ACC112 (cell line): ENCODE measurements at regions not wholly inside any gene's neighbourhood (a gene's known extent, or its start where the extent isn't known, plus 50 kb on each side); places are given as distances from the start of the nearest gene placed in this dataset.

Source experiments
- H2AFZ ChIP-seq: fragments of 200-600 bp; sonication (generic); one replicate; pipeline ENCODE4 v1.6.0; 2017; ENCODE audit warnings: antibody characterized with exemption, low read length; ENCODE audit not compliant: unreplicated experiment
- H3K27ac ChIP-seq: fragments of 200-600 bp; sonication (generic); 2 replicates; pipeline ENCODE4 v1.5.1; 2014; ENCODE audit warnings: low read depth, mild to moderate bottlenecking, antibody characterized with exemption, low read length, moderate library complexity
- H3K27me3 ChIP-seq: fragments of 200-600 bp; sonication (generic); 2 replicates; pipeline ENCODE4 v1.6.1; 2014; ENCODE audit warnings: mild to moderate bottlenecking, antibody characterized with exemption, low read length, moderate library complexity, mixed read lengths; ENCODE audit not compliant: insufficient read depth
- H3K36me3 ChIP-seq: fragments of 200-600 bp; sonication (generic); 2 replicates; pipeline ENCODE4 v1.6.1; 2016; ENCODE audit warnings: mild to moderate bottlenecking, antibody characterized with exemption, low read length, moderate library complexity, mixed read lengths; ENCODE audit not compliant: insufficient read depth
- H3K4me1 ChIP-seq: fragments of 200-600 bp; sonication (generic); one replicate; pipeline ENCODE4 v1.6.1; 2016; ENCODE audit warnings: low read length, mixed read lengths; ENCODE audit not compliant: insufficient read depth, unreplicated experiment, control insufficient read depth
- H3K4me3 ChIP-seq: fragments of 200-600 bp; sonication (generic); 2 replicates; pipeline ENCODE4 v1.5.1; 2014; ENCODE audit warnings: mild to moderate bottlenecking, low read depth, low read length
- H3K79me2 ChIP-seq: fragments of 200-600 bp; sonication (generic); one replicate; pipeline ENCODE4 v1.6.0; 2016; ENCODE audit warnings: low read length; ENCODE audit not compliant: control insufficient read depth, unreplicated experiment, insufficient read depth

DNA sequence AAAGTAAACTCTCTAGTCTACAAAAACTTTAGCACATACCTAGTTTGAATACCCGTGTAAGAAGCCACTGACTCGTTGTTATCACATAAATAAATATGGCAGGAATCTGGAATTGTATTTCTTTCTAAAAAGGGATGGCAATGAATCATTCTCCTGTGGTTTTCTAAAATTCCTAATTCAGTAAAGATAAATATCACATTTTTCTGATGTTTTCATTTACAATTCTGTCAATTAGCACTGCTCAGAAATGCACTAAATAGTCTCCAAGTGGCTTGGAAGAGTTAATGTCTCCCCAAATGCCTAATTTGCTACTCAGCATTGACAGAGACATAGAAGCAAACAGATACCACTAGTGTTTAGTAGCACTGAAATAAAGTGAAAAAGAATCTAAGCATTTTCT lies 547.7 kb upstream of the SLITRK1 start:
- H2AFZ ChIP-seq = peak overlapping the region; percentile 50
- peak overlapping the region; percentile 42 for H3K4me3 ChIP-seq
- no peaks in the 10 kb centered on the region for H3K36me3 ChIP-seq
- peak overlapping the region; percentile 28; the same call in 1 of the 2 replicates for H3K27ac ChIP-seq
- H3K79me2 ChIP-seq = no peaks in the 10 kb centered on the region
- no peaks in the 10 kb centered on the region for H3K27me3 ChIP-seq
- H3K4me1 ChIP-seq = peaks cover 18% of the 10 kb centered on the region

DNA sequence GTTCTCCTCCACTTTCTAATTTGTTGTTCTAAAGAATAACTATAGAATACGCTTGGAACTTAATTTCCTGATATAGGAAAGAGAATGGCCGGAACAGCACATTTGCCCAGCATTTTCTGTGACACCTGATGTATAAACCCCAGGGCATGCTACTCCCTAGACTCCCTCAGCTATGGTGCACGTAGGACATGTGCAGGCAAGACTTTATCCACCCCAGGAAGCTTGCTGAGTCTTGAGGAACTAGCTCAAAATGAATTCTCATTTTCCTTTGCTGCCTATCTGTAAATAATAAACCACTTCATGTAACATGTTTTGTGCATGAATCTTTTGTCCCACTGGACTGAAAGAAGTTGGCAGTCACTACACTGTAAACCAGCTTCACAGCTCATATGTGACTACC lies 535.8 kb upstream of the SLITRK1 start:
- Histone ChIP-seq H3K79me2 (no peaks in the 10 kb centered on the region), H3K27me3 (no peaks in the 10 kb centered on the region), H3K27ac (no peak overlapping the region), H3K4me3 (no peak overlapping the region), H3K4me1 (no peaks in the 10 kb centered on the region), H2AFZ (no peak overlapping the region), H3K36me3 (no peaks in the 10 kb centered on the region)

DNA sequence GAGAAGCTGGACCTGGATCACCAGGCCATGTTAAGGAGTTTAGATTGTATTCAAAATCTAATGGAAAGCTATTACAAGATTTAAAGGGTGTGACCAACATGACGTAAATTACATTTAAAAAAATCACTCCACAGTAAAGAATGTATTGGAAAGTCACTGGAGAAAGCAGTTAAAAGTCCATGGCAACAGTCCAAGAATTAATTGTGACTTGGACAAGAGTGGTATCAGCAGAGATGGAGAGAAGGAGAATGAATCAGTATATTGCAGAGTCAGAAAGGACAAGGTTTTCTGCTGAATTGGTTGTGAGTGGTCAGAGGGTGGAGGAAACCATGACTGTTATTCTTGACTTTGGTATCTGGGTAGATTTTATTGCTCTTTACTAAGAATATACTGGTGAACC lies 535.1 kb upstream of the SLITRK1 start:
- Histone ChIP-seq H2AFZ (no peak overlapping the region), H3K4me1 (no peaks in the 10 kb centered on the region), H3K79me2 (no peaks in the 10 kb centered on the region), H3K27me3 (no peaks in the 10 kb centered on the region), H3K36me3 (no peaks in the 10 kb centered on the region), H3K27ac (no peak overlapping the region), H3K4me3 (no peak overlapping the region)

DNA sequence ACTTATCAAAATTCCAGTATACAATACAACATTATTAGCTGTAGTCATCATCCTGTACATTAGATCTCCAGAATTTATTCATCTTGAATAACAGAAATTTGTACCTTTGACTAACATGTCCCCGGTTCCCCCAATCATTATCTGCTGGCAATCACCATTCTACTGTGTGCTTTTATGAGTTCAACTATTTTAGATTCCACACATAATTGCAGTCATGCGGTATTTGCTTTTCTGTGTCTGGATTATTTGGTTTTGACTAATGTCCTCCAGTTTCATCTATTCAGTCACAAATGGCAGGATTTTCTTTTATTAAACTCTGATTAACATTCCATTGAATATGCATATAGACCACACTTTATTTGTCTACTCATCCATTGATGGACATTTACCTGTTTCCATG lies 530.7 kb upstream of the SLITRK1 start:
- Histone ChIP-seq H3K4me1 (no peaks in the 10 kb centered on the region), H2AFZ (no peak overlapping the region), H3K79me2 (no peaks in the 10 kb centered on the region), H3K36me3 (no peaks in the 10 kb centered on the region), H3K27ac (no peak overlapping the region), H3K27me3 (no peaks in the 10 kb centered on the region), H3K4me3 (no peak overlapping the region)

DNA sequence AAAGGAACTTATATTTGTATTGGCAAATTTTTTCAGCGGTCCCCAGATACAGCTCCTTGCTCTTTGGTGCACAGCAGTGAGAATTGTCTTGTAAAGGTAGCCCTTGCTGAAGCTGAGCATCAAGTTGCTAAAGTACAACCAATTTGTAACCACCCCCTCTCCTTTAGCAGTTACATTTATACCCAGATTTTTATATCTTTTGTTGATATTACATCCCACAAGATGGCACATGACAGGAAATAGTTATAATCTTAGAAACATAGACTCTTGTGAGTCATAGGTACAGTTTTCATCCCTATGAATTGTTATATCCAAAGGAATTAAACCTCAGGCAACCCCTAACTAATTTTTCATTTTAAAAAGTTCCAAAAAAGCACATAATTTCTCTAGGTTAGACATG lies 523.0 kb upstream of the SLITRK1 start:
- Histone ChIP-seq H3K36me3 (no peaks in the 10 kb centered on the region), H3K4me3 (no peak overlapping the region), H3K4me1 (peaks cover 10% of the 10 kb centered on the region), H3K79me2 (no peaks in the 10 kb centered on the region), H3K27me3 (no peaks in the 10 kb centered on the region), H2AFZ (no peak overlapping the region), H3K27ac (no peak overlapping the region)

DNA sequence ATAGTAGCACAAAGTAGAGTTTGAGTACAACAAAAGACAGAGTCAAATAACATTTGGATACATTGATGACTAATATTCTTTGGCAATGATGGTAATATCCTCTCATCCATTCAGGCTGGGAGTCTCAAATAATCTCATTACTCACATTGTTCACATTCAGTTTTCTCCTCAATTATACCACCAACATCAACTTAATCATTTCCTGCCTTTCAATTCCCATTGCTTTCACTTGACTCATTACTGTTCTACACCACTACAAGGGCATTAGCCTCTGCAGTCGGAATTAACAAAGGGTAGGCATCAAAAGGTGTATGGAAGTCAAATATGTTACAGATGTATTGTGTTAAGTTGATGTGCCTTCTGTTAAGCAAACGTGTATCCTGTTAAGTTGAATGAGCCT lies 518.4 kb upstream of the SLITRK1 start:
- Histone ChIP-seq H3K27me3 (no peaks in the 10 kb centered on the region), H3K36me3 (0 out of 2 replicates have a peak, but pooled peaks cover 4% of the 10 kb centered on the region), H3K79me2 (no peaks in the 10 kb centered on the region), H3K4me1 (peaks cover 14% of the 10 kb centered on the region), H2AFZ (no peak overlapping the region), H3K27ac (peak overlapping the region; percentile 16; the same call in 1 of the 2 replicates), H3K4me3 (no peak overlapping the region)

DNA sequence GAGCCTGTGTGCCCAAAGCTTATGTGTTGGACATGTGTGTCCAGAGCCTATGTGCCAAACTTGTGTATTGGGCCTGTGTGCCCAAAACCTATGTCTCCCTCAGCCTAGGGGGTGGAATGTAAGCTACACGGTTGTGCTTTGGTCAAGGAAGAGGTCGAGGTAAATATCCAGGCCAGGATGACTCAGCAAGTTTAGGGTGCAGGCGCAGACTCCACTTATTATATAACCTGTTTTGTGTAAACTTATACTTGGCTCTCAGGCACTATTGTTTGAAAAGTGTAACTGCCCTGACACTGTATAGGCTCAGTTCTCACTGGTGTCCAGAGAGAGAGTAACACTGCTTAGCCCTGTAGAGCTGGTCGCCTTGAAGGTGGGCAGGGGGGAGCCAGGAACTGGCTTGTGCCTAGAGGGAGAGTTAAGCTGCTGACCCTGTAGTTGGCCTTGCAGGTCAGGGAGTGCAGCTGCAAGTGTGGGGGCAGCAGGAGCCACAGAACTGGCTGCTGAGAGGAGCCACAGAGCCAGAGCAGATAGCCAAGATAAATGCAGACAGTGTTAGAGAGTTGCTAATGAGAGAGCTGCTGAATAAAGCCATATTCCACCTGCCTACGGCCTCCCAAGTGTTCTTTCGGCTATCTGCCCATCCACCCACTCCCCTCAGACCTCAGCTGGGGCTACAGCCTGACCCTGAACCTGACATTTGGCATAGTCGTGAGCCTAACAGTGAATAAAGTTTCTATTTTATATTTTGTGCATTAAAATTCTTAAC lies 517.2 kb upstream of the SLITRK1 start:
- no peak overlapping the region for H2AFZ ChIP-seq
- no peak overlapping the region for H3K27ac ChIP-seq
- 0 out of 2 replicates have a peak, but pooled peaks cover 4% of the 10 kb centered on the region for H3K36me3 ChIP-seq
- peaks cover 14% of the 10 kb centered on the region for H3K4me1 ChIP-seq
- no peaks in the 10 kb centered on the region for H3K27me3 ChIP-seq
- H3K4me3 ChIP-seq = no peak overlapping the region
- no peaks in the 10 kb centered on the region for H3K79me2 ChIP-seq

DNA sequence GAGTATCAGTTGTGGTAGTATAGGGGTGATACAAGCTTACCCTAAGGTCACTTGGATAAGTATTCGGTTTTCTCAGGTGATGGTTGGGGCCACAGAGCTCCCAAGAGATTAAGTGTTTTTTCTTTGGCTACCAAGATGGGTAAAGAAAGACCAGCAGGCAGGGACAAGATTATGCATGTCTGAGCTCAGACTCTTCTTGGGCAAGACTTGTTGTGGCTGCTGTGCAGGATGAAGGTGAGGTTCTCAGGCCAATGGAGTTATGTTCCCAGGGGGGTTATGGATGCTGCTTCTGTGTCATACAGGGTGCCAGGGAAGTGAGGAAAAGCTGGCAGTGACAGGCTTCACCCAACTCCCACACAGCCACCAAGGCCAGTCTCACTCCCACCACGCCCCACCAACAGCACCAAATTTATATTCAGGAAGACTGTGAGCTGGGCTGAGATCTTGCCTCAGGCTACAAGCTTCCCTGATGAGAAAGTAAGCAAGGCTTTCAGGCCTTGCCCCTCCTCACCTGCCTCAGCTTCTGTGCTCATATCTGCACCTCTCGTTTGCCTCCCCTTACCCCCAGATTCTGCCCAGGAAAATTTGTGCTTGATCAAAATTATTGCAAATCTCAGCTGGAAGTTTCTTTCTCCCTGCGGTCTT lies 511.8 kb upstream of the SLITRK1 start:
- Histone ChIP-seq H3K36me3 (0 out of 2 replicates have a peak, but pooled peaks cover 2% of the 10 kb centered on the region), H3K27me3 (no peaks in the 10 kb centered on the region), H3K4me1 (no peaks in the 10 kb centered on the region), H3K27ac (no peak overlapping the region), H2AFZ (no peak overlapping the region), H3K4me3 (no peak overlapping the region), H3K79me2 (no peaks in the 10 kb centered on the region)

DNA sequence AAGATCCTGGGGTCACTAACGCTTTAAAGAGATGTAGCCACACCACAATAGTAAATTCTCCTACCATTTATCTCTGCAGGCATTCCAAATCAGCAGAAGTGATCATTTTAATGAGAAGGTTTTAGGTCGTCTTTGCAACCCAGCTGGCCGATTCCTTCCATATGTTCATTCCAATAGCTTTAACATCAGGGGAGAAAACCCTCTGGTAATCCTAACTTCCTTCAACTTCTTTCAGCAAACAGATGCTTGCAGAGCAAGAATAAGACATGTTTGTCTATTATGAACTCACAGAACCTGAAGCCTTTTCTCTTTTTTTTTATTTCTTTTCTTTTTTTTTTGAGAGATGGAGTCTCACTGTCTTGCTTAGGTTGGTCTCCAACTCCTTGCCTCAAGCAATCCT lies 498.6 kb upstream of the SLITRK1 start:
- no peaks in the 10 kb centered on the region for H3K36me3 ChIP-seq
- no peak overlapping the region for H3K27ac ChIP-seq
- no peak overlapping the region for H3K4me3 ChIP-seq
- no peak overlapping the region for H2AFZ ChIP-seq
- no peaks in the 10 kb centered on the region for H3K4me1 ChIP-seq
- H3K79me2 ChIP-seq = no peaks in the 10 kb centered on the region
- H3K27me3 ChIP-seq = no peaks in the 10 kb centered on the region

DNA sequence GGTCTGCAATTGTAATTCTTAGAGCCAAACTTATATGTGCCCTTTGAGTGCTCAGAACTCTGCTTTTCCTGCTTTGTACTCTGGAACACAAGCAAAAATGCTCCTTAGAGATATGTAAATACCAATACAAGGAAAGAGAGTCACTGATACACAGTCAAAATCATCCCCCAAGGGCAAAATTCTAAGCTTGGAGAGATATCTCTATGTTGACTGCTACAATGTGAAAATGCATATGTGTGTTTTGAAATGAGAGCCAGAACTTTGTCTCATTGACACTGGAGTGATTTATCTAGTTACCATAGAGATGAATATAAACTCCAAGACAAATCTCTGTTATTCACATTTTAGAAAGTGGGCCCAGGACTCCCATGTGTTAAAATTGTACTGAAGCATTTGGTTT lies 494.8 kb upstream of the SLITRK1 start:
- H3K36me3 ChIP-seq = no peaks in the 10 kb centered on the region
- no peak overlapping the region for H3K27ac ChIP-seq
- no peaks in the 10 kb centered on the region for H3K27me3 ChIP-seq
- no peaks in the 10 kb centered on the region for H3K4me1 ChIP-seq
- no peak overlapping the region for H2AFZ ChIP-seq
- H3K4me3 ChIP-seq = no peak overlapping the region
- H3K79me2 ChIP-seq = no peaks in the 10 kb centered on the region

DNA sequence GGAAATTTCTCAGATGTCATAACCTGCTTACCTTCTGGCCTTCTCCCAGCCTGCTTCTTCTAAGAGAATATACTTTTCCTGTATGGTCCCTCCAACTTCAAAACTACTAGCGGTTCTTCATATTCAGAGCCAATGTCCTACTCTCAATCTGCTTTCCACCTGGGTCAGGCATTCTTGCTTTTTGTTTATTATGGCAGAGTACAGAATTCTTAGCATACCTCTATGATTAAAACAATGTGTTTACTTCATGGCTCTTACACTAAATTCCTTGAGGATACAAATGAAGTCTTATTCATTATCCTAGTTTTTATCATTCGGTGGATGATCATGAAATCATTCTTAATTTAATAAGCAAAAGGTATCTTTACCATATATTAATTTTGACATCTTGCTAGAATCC lies 484.2 kb upstream of the SLITRK1 start:
- H2AFZ ChIP-seq = no peak overlapping the region
- H3K27me3 ChIP-seq = no peaks in the 10 kb centered on the region
- no peak overlapping the region for H3K27ac ChIP-seq
- H3K4me1 ChIP-seq = no peaks in the 10 kb centered on the region
- H3K4me3 ChIP-seq = no peak overlapping the region
- H3K36me3 ChIP-seq = no peaks in the 10 kb centered on the region
- no peaks in the 10 kb centered on the region for H3K79me2 ChIP-seq
